Uterus (tissue), 3 donors: ENCODE measurements at regions not wholly inside any gene's neighbourhood (a gene's known extent, or its start where the extent isn't known, plus 50 kb on each side); places are given as distances from the start of the nearest gene placed in this dataset.

Experiments used
- DNase-seq, 2 donors: peaks; one replicate each; pipeline ENCODE4 v3.0.0-alpha.2; 2019 to 2020
- H3K27ac ChIP-seq, 2 donors: fragments of 200-600 bp; sonication (generic); 1 replicate in 1 of 2; 2 replicates in 1 of 2; pipeline ENCODE4 v1.5.1; 2016 to 2018
- H3K27me3 ChIP-seq, 2 donors: fragments of 200-600 bp; sonication (generic); one replicate each; pipeline ENCODE4 v1.5.1; 2018 to 2019; ENCODE audit warnings: control low read depth in 1 of 2
- H3K36me3 ChIP-seq, 2 donors: fragments of 200-600 bp; sonication (generic); one replicate each; pipeline ENCODE4 v1.5.1; 2019; ENCODE audit warnings: control low read depth in 1 of 2
- H3K4me1 ChIP-seq, 2 donors: fragments of 200-600 bp; sonication (generic); one replicate each; pipeline ENCODE4 v1.5.1; 2018 to 2019; ENCODE audit warnings: control low read depth in 1 of 2
- H3K4me3 ChIP-seq, 2 donors: fragments of 200-600 bp; sonication (generic); 1 replicate in 1 of 2; 2 replicates in 1 of 2; pipeline ENCODE4 v1.5.1; 2018 to 2019; ENCODE audit warnings: mild to moderate bottlenecking in 1 of 2
- H3K9me3 ChIP-seq, 2 donors: fragments of 200-600 bp; sonication (generic); one replicate each; pipeline ENCODE4 v1.5.1; 2019; ENCODE audit warnings: control low read depth in 1 of 2
- CTCF ChIP-seq, 4 experiments: fragments of 200-600 bp in 2 of 4; fragments of 450-650 bp in 2 of 4; sonication (generic) in 2 of 4; IDR thresholded peaks; one replicate each; pipeline ENCODE4 v1.5.1; 2016 to 2019; ENCODE audit warnings: antibody characterized with exemption in 4 of 4, mild to moderate bottlenecking in 2 of 4, moderate library complexity in 1 of 4
- POLR2A ChIP-seq, 2 donors: fragments of 450-650 bp; IDR thresholded peaks; one replicate each; pipeline ENCODE4 v1.6.1; 2016; ENCODE audit warnings: antibody characterized with exemption in 2 of 2, mild to moderate bottlenecking in 1 of 2, moderate library complexity in 1 of 2
- intact Hi-C: fragments of 100-400 bp; cut with DNase I; formaldehyde crosslinking; loops from one replicate; pipeline ENCODE4 v1.15.1; 2023; ENCODE audit warnings: low total_unique reads
- donor health status: DM: yes; HTN: yes; CAD: no.

GRCh38 chr18:67010919-67011318 lies 407.0 kb upstream of the CDH19 start:
- no peak overlapping the region for H3K27ac ChIP-seq
- H3K27me3 ChIP-seq, result no peaks in the 10 kb centered on the region
- intact Hi-C loops, result no loop called here
- H3K36me3 ChIP-seq, result no peaks in the 10 kb centered on the region
- DNase-seq, result no peak
- no peak overlapping the region for H3K4me3 ChIP-seq
- H3K4me1 ChIP-seq, result no peaks in the 10 kb centered on the region
- H3K9me3 ChIP-seq, result no peaks in the 10 kb centered on the region
- TF ChIP-seq POLR2A (IDR thresholded peaks at IDR 0.05) (no peak), CTCF (IDR thresholded peaks at IDR 0.05) (no peak)

GRCh38 chr18:67007999-67008398 lies 404.1 kb upstream of the CDH19 start:
- DNase-seq, result no peak
- Histone ChIP-seq H3K36me3 (no peaks in the 10 kb centered on the region), H3K4me1 (no peaks in the 10 kb centered on the region), H3K27me3 (no peaks in the 10 kb centered on the region), H3K27ac (no peak overlapping the region), H3K9me3 (no peaks in the 10 kb centered on the region), H3K4me3 (no peak overlapping the region)
- no peak for TF ChIP-seq POLR2A (IDR thresholded peaks at IDR 0.05)
- intact Hi-C loops, result no loop called here

- no peak overlapping the region for H3K4me3 ChIP-seq
- TF ChIP-seq POLR2A (IDR thresholded peaks at IDR 0.05) (no peak), CTCF (IDR thresholded peaks at IDR 0.05) (no peak)
- DNase-seq, result no peak
- H3K27me3 ChIP-seq, result no peaks in the 10 kb centered on the region
- H3K27ac ChIP-seq, result no peak overlapping the region
- no peaks in the 10 kb centered on the region for H3K9me3 ChIP-seq
- intact Hi-C loops, result no loop called here
- H3K36me3 ChIP-seq, result no peaks in the 10 kb centered on the region
- no peaks in the 10 kb centered on the region for H3K4me1 ChIP-seq
These were observed 403.2 kb upstream of the CDH19 start for GRCh38 chr18:67007085-67007484.

- DNase-seq, result no peak
- H3K9me3 ChIP-seq, result no peaks in the 10 kb centered on the region
- no peak overlapping the region for H3K27ac ChIP-seq
- intact Hi-C loops, result no loop called here
- H3K4me1 ChIP-seq, result no peaks in the 10 kb centered on the region
- TF ChIP-seq CTCF (IDR thresholded peaks at IDR 0.05), result no peak
- TF ChIP-seq POLR2A (IDR thresholded peaks at IDR 0.05), result no peak
- no peaks in the 10 kb centered on the region for H3K27me3 ChIP-seq
- H3K4me3 ChIP-seq, result no peak overlapping the region
- H3K36me3 ChIP-seq, result no peaks in the 10 kb centered on the region
These were observed 397.2 kb upstream of the CDH19 start for GRCh38 chr18:67001052-67001451.

- H3K27ac ChIP-seq, result no peak overlapping the region
- no peaks in the 10 kb centered on the region for H3K27me3 ChIP-seq
- H3K9me3 ChIP-seq, result no peaks in the 10 kb centered on the region
- intact Hi-C loops, result no loop called here
- no peak overlapping the region for H3K4me3 ChIP-seq
- TF ChIP-seq POLR2A (IDR thresholded peaks at IDR 0.05) (no peak), CTCF (IDR thresholded peaks at IDR 0.05) (no peak)
- H3K36me3 ChIP-seq, result no peaks in the 10 kb centered on the region
- DNase-seq, result no peak
- no peaks in the 10 kb centered on the region for H3K4me1 ChIP-seq
These were observed 395.1 kb upstream of the CDH19 start for GRCh38 chr18:66999003-66999402.

- Histone ChIP-seq H3K4me3 (no peak overlapping the region), H3K4me1 (no peaks in the 10 kb centered on the region), H3K36me3 (no peaks in the 10 kb centered on the region), H3K27ac (no peak overlapping the region), H3K27me3 (no peaks in the 10 kb centered on the region), H3K9me3 (no peaks in the 10 kb centered on the region)
- DNase-seq, result no peak
- intact Hi-C loops, result no loop called here
- TF ChIP-seq CTCF (IDR thresholded peaks at IDR 0.05), result no peak
- TF ChIP-seq POLR2A (IDR thresholded peaks at IDR 0.05), result no peak
These were observed 391.4 kb upstream of the CDH19 start for GRCh38 chr18:66995270-66995669.
